Stimulated activated CD4-positive, alpha-beta T cell treated with anti-CD3 and anti-CD28 coated beads, Interleukin-4, amount 100 ng/mL, for 48 hours (primary cell): ENCODE measurements at regions not wholly inside any gene's neighbourhood (a gene's known extent, or its start where the extent isn't known, plus 50 kb on each side); places are given as distances from the start of the nearest gene placed in this dataset.

ENCODE experiments used
- DNase-seq, 2 donors: peaks; one replicate each; pipeline ENCODE4 v3.0.0-alpha.2; 2020; ENCODE audit warnings: low read depth in 2 of 2

- DNase-seq: no peak
Observed at GRCh38 chr21:38956856-38957571, 151.3 kb downstream of the ETS2 start.

GRCh38 chr21:38956521-38956855 is 150.8 kb downstream of the ETS2 start:
- DNase-seq: no peak

GRCh38 chr21:38956007-38956406 is 150.3 kb downstream of the ETS2 start:
- DNase-seq: no peak

DNA sequence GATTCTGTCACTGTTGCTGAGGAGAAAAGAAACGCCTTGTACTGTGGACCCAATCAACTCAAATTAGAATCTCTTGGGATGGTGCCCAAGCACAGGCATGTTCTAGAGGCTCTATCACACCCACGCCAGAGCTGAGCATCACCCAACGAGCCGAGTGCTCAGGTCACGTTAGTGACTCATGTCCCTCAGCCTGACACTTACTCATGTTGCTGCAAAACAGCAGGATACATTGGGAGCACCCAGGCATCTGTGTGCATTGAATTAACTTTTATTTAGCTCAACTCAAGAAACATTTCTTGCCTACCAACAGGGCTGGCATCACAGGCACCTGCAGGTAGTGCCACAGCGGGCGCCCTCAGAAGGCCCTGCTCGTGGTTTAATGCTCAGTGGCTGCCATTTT is 149.8 kb downstream of the ETS2 start:
- DNase-seq: no peak

DNA sequence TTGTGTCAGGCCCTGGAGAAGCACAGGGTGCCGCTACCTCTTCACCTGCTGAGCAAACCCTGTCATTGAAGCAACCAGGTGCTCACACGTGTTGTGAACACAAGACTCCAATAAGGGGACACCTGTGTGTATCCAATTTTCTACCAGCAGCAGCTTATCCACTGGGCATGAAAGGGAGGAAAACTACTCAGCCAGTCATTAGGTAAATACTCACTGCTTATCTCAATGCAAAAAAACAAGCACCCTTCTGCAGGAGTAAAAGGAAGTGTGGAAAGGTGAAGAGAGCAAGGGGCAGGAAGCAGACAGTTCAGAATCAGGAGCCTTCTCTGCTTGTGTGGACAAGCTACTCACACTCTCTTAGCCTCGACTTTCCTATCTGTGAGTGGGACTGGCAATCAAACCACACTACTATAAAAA is 148.9 kb downstream of the ETS2 start:
- no peak for DNase-seq

GRCh38 chr21:38953516-38953915 is 147.8 kb downstream of the ETS2 start:
- no peak for DNase-seq

DNA sequence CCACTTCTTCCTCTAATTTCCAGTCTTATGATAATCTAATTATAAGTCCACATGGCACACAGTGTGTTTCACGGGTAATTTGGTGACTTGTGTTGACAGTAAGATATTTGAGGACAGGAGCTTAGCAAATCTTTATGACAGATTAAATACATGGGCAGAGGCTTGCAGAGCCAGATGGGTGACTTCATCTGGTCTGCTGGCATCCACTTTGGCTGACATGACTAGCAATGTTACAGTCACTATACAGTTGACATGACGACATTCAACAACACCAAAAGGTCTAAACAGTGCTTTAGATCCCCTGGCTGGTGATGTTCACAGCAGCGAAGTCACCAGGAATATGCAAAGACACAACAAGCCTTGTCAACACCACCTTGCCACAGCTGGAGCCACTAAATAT is 147.2 kb downstream of the ETS2 start:
- no peak for DNase-seq

DNA sequence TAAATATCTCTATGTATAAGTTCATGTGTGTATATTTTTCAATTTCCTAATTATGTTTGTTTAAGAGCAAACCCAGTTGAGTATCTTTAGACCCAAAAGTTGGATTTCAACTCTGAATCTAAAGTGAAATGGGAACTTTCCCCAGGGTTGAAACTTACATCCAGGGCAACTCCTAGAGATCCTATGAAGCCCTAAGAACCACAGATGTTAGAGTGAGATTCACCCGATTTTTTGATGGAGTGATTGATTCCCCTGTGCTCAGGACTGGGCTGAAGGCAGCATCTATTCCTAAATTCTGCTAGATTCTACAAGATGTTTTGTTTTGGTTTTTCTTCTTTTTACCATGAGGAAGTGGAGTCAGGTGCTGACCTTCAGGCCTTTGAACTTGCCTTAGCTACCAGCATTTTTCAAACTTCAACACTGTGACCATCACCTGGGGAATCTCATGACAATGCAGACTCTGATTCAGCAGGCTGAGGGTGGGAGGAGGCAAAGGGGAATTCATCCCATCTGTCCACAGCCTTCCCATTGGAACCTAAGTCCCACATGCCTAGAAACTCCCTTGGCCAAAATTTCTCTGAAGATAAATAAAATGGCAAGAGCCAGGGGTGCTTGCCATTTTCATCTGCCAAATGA is 145.5 kb downstream of the ETS2 start:
- DNase-seq: no peak

DNA sequence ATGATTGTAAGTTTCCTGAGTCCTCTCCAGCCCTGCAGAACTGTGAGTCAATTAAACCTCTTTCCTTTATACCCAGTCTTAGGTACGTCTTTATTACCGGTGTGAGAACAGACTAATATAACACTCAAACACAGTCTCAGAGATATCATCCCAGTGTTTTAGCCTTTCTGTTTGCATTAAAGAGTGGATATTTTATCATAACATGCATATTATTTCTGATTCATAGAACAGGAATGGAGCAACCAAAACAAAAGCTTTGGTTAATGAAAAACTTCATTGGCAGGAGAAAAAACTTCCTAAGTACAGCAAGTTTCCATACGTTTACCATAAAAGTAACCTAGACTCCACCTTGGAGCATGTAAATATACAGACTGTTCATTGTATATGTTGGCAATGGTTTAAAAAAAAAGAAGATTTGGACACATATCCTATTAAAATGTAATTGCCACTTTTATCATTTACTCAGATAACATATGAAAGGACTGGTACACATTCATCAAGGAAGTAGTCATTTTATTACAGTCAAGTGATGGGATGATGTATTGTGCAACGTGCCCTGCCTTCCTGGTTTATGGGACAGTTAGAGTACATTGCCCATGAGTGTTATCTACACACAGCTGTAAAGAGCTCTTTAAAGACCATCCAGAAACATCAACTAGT is 144.8 kb downstream of the ETS2 start:
- DNase-seq: no peak

GRCh38 chr21:38949070-38949380 is 143.3 kb downstream of the ETS2 start:
- no peak for DNase-seq

- DNase-seq: no peak
Observed at GRCh38 chr21:38948377-38949069, 142.8 kb downstream of the ETS2 start.

DNA sequence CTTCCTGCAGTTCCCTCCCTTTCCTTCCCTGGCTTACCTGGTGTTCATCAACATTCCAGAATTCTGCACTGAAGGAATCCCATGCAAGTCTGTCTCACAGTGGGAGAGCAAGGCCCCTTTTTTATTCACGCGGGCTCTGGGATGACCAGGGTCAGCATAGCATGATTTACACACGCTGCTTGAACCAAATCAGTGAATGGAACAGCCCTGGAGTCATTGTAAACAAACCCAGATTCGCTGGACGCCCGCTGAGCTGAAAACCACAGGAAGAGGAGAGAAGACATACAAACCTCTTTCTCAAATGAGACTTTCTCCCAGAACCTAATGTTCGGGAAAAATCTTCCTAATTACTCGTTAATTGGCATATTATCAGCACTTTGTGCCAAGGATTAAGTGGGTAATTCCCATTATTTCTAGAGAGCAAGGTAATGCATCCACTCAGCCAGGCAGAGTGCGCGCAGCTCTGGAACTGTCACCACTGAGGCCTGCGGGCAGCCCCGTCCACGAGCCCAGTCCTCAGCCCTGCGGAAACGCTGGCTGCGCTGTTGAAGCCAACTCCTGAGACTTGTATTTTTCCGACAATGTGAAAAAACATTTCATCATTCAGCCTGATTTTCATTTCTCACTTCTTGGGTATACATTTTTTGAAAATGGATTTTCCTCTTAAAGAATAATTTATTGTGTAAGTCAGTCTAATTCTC is 140.0 kb downstream of the ETS2 start:
- no peak for DNase-seq

DNA sequence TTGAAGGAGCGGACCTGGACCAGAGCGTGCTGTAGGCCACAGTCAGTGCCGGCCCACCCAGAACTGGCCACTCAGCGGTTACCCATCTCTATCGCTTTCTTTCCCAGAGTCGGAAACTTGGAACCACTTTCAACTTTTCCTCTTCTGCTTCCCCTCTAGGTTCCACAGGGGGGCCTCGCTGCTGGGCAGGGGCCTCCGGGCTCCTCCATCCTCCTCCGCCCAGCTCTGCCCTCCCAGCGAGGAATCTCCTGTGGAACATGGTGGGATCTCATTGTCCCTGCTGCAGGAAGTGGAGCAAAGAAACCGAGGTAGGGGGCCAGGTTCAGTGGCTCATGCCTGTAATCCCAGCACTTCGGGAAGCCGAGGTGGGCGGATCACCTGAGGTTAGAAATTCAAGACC is 139.2 kb downstream of the ETS2 start:
- no peak for DNase-seq

- no peak for DNase-seq
Observed at GRCh38 chr21:38944402-38944801, 138.7 kb downstream of the ETS2 start.

- no peak for DNase-seq
Observed at GRCh38 chr21:38942748-38943211, 137.1 kb downstream of the ETS2 start.

DNA sequence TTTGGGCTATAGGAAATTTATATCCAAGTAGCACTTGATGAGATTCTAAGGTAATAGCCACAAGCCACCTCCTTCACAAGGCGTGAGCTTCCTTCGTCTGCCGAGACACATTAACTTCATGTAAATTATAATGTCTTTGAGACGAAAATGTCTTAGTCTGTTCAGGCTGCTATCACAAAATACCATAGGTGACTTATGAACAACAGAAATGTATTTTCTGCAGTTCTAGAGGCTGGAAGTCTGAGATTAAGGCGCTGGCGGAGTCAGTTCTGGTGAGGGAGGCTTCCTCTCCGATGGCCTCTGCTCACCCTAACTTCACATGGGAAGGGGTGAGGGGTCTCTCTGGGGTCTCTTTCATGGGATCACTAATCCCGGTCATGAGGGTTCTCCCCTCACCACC is 133.0 kb downstream of the ETS2 start:
- DNase-seq: no peak

DNA sequence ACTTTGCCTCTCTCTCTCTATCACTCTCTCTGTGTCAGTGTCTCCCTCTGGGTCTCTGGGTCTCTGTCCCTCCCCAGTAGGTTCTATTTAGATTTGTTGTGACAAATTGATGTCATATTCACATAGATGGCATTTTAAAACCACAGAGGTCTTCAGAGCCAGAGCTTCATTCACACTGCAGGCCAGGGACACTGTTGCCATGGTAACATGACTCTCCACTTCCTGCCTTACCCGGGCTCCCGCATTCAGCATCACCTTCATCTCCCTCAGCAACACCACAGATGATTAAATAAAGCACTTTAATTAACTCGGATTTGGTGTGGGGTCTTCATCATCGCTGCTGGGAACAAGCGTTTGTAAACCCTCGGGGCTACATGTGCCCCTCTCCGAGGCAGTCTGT is 132.6 kb downstream of the ETS2 start:
- no peak for DNase-seq

GRCh38 chr21:38937844-38938243 is 132.1 kb downstream of the ETS2 start:
- DNase-seq: no peak

GRCh38 chr21:38937286-38937790 is 131.6 kb downstream of the ETS2 start:
- no peak for DNase-seq

DNA sequence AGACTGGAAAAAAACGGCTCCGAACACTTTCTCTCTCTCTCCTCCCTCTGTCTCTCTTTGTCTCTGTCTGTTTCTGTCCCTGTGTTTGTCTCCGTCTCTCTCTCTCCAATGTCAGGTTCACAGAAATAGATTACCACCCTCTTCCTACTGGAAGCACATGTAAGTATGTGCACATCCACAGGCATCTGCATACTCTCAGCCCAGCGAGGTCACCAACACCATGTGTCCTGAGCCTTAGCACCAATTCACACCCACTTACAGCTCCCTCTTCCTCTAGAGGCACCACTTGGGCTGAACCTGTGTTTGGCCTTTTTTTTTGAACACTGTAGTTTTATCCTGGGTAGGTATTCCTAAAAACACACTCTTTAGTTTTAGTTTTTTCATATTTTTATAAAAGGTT is 130.5 kb downstream of the ETS2 start:
- DNase-seq: no peak

GRCh38 chr21:38933731-38934130 is 128.0 kb downstream of the ETS2 start:
- no peak for DNase-seq

- no peak for DNase-seq
Observed at GRCh38 chr21:38931291-38931690, 125.6 kb downstream of the ETS2 start.
